H1 (cell line): ENCODE measurements at regions not wholly inside any gene's neighbourhood (a gene's known extent, or its start where the extent isn't known, plus 50 kb on each side); places are given as distances from the start of the nearest gene placed in this dataset.

Experiments used
- POLR2A ChIP-seq, 2 experiments: IDR thresholded peaks; 1 replicate in 1 of 2; 2 replicates in 1 of 2; pipeline ENCODE4 v1.6.1; 2011; ENCODE audit warnings: low read depth in 2 of 2, low read length in 2 of 2, mild to moderate bottlenecking in 2 of 2; ENCODE audit errors: control extremely low read depth in 1 of 2
- POU5F1 ChIP-seq: IDR thresholded peaks from 2 replicates; pipeline ENCODE4 v1.6.1; 2011; ENCODE audit warnings: low read depth, mild to moderate bottlenecking, low read length, moderate library complexity
- SP1 ChIP-seq: IDR thresholded peaks from 2 replicates; pipeline ENCODE4 v1.6.1; 2011; ENCODE audit warnings: low read depth, low read length
- TAF1 ChIP-seq: IDR thresholded peaks from 2 replicates; pipeline ENCODE4 v1.6.1; 2011; ENCODE audit warnings: mild to moderate bottlenecking, low read depth, low read length
- TF ChIP-seq, protein P1 (sequence below), 3 experiments: IDR thresholded peaks; 1 replicate in 2 of 3; 2 replicates in 1 of 3; pipeline versions ENCODE4 v1.5.1 to v1.6.1; 2011; ENCODE audit warnings: low read length in 3 of 3, mild to moderate bottlenecking in 3 of 3, inconsistent platforms in 2 of 3, low read depth in 1 of 3, moderate library complexity in 1 of 3; ENCODE audit not compliant: insufficient read depth in 1 of 3; ENCODE audit errors: control extremely low read depth in 1 of 3

DNA sequence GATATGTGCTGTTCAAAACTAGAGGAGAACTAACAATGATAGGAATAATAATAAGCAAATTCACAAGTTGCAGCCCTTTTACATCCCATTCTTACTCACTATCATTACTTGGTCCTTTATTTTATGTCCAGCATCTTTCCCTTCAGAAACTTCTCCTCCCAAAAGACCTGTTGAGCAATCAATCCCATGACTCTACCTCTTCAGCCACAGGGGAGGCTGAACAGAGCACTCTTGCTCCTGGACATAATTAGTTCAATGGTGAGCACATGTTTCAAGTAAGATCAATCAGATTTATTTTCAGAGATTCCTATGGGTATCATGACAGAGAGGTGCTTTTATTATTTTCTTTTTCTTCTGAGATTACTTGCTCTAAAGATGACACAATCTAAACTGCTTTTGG lies 260.0 kb downstream of the COG6 start:
- TF ChIP-seq, protein P1, sequence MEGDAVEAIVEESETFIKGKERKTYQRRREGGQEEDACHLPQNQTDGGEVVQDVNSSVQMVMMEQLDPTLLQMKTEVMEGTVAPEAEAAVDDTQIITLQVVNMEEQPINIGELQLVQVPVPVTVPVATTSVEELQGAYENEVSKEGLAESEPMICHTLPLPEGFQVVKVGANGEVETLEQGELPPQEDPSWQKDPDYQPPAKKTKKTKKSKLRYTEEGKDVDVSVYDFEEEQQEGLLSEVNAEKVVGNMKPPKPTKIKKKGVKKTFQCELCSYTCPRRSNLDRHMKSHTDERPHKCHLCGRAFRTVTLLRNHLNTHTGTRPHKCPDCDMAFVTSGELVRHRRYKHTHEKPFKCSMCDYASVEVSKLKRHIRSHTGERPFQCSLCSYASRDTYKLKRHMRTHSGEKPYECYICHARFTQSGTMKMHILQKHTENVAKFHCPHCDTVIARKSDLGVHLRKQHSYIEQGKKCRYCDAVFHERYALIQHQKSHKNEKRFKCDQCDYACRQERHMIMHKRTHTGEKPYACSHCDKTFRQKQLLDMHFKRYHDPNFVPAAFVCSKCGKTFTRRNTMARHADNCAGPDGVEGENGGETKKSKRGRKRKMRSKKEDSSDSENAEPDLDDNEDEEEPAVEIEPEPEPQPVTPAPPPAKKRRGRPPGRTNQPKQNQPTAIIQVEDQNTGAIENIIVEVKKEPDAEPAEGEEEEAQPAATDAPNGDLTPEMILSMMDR (IDR thresholded peaks at IDR 0.05; ENCODE audit: control extremely low read depth in 1 of 3, insufficient read depth in 1 of 3, low read depth in 1 of 3, low read length in 3 of 3) = no peak
- TF ChIP-seq POLR2A (IDR thresholded peaks at IDR 0.05; ENCODE audit: control extremely low read depth in 1 of 2, low read depth in 2 of 2, low read length in 2 of 2) (no peak), TAF1 (no peak), SP1 (no peak), POU5F1 (no peak)
